ENCODE measurements at regions not wholly inside any gene's neighbourhood (a gene's known extent, or its start where the extent isn't known, plus 50 kb on each side); places are given as distances from the start of the nearest gene placed in this dataset.
"Not testable (repeated sequence)": the region's sequence is repeated elsewhere in the genome, so short reads cannot be mapped to it uniquely, and the experiment has no call there.

DNA sequence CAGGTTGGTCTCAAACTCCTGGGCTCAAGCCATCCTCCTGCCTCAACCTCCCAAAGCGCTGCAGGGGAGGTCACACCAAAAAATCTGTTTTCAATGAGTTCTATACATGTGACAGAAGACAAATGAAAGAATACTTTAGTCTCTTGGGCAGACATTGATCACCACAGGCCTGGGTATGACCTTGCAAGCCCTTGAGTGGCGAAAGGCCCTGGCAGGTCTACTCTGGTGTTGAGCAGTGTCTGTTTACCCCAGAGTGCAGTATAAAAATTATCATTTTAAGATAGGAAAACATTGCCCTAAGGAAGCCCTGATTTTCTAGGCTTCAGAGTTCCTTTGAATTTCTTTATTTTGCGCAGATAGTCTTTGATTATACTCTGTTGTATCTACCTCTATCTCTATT lies 61.6 kb upstream of the GBE1 start:
- DNase-seq = no peak

DNA sequence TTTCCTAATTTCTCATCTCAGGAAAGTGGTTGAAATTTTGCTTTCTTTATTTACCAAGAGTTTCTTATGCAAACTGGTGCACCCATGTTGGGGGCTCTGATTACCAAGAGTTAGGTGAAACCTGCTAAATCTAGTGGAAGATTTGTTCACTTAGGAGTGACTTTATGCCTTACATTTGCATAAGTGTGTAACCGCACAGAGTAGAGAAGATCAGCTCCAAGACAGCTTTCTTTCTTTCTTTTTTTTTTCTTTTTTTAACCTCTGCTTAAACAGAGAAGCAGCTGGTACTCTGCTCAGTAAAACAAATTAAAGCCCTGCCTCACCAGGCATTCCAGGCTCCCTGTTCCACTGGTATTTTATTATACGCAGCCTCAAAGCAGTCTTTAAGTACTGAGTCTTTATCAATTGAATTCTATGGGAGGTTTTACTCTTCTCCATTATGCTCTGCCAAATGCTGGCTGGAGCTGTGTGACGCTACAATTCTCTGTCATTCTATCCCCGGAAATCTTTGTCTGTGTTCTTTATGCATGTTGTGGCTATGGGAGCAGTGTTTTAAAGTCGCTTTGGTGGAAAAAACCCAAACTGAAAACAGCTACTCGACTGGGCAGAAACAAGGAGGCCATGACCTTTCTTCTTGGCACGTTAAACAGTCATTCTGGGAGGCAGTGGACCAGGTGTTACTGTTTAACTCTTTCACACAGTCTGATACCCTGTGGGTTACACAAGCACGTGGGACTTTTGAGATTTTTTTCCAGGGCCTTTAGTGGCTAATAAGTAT lies 55.2 kb upstream of the GBE1 start:
- DNase-seq = no peak

DNA sequence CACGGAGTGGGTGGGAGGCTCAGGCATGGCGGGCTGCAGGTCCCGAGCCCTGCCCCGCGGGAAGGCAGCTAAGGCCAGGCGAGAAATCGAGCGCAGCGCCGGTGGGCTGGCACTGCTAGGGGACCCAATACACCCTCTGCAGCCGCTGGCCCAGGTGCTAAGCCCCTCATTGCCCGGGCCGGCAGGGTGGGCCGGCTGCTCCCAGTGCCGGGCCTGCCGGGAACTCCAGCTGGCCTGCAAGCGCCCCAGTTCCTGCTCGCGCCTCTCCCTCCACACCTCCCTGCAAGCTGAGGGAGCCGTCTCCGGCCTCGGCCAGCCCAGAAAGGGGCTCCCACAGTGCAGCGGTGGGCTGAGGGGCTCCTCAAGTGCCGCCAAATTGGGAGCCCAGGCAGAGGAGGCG lies 50.7 kb upstream of the GBE1 start:
- not testable (repeated sequence) for DNase-seq

Data from activated naive CD4-positive, alpha-beta T cell treated with anti-CD3 and anti-CD28 coated beads, Interleukin-2, amount 50 U/mL, for 16 hours (primary cell).